GM19099 (cell line): ENCODE measurements at regions not wholly inside any gene's neighbourhood (a gene's known extent, or its start where the extent isn't known, plus 50 kb on each side); places are given as distances from the start of the nearest gene placed in this dataset.

ENCODE experiments used
- POLR2A ChIP-seq: IDR thresholded peaks from 3 replicates; pipeline ENCODE4 v1.6.1; 2011; ENCODE audit warnings: low read depth; ENCODE audit not compliant: insufficient read length; ENCODE audit errors: extremely low read depth

DNA sequence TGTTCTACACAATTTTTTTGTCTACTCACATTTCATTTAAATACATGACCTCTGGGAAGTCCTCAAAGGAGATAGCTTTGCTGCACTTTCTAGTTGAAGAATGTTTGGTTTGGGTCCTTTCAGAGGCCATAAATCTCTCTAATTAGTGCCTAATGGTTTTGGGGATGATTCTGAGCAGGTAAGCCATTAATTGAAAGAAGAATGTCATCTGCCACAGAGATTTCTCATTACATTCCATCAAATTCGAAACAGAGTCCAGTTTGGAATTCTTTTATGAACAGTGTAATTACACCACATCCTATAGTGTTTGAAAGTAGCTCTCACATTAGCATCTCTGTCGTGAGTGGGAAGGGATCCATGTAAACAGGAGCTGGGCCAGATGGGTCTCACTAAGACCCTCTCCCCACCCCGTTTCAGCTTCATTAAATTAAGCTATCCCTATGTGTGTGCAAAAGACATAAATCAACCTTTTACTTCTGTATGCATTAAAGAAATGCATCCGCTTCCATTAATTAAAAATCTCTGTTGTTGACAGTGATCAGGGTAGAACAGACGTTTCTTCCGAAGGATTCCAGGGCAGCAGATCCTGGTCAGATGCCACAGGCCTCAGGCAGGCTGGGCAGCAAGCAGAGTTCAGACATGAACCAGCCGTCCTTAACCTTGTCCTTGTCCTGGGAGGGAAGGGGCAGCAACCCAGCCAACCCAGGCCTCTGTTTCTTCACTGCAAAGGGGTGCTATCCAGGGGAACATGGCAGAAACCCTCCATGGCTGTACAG is 99.8 kb upstream of the MAP1B start:
- no peak for TF ChIP-seq POLR2A

DNA sequence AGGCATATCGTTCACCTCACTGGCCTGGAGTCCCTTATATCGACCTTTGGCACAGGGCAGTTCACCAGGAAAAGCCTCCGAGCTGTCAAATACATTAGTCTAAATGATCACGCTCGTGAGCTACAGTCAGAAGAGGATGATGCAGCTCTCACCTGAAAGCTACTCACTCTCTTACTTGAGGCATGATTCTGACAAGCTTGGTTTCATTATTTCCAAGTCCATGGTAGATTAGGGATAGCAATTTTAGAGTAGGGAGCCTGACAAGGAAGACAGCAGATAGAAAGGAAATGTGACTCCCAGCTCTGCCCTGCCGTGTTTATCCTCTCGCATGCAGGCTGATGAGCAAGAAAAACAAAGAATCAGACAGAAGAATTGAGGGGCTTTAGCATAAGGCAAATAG is 98.0 kb upstream of the MAP1B start:
- TF ChIP-seq POLR2A, result no peak

- no peak for TF ChIP-seq POLR2A
These were observed 96.8 kb upstream of the MAP1B start for GRCh38 chr5:72010430-72010829.

DNA sequence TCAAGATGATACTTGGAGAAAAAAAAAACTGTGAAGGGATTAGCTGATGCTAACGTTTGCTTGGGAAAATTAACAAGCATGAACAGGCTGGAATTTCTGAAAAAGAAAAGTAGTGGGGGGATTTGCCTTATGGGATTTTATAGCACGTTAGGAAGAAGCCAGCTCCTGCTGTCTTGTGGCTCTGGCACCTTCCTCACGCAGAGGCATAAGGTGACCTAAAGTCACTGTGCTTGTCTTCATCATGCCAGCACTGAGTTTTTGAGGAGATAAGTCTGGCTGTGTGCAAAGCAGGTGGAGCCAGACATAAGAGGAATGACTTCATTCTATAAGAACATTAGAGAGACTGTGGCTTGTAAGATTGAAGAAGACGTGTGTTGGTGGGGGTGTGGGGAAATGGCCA is 94.4 kb upstream of the MAP1B start:
- no peak for TF ChIP-seq POLR2A

- no peak for TF ChIP-seq POLR2A
These were observed 93.3 kb upstream of the MAP1B start for GRCh38 chr5:72013766-72014624.

GRCh38 chr5:72015103-72015548 is 92.1 kb upstream of the MAP1B start:
- no peak for TF ChIP-seq POLR2A

GRCh38 chr5:72018143-72018803 is 89.0 kb upstream of the MAP1B start:
- no peak for TF ChIP-seq POLR2A

DNA sequence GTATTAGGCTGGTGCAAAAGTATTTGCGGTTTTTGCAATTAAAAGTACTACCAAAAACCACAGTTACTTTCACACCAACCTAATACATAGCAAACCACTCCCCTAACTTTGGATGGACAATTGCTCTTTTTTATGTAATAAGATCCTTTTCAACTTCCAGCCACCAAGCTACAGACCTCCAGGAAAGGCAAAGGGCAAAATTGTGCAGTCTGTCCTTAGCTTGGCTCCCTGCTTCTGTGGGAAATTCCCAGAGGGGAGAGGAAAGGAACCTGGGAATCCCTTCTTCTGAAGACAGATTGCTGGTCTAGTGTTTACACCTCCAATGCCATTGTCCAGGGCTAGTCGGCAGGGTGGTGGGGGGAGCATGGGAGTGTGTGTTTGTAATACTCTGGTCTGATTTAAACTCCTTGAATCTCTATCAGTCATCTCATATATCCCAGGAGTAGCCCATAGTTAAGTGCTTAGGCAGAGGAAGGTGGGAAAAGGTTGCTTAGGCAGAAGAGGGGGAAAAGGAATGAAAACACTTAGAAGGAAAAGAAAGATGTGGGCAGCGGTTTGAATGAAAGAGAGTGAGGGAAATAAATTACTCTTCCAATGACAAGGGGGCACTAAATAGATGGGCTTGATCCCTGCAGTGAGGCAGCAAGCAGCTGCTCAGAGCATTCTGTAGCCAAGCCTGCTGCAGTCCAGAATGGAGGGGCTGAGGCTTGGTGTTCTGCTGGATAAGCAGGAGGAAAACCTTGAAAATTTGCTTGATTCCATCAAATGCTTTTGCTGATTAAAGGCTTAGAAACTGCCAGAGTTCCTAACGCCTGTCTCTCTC is 86.9 kb upstream of the MAP1B start:
- TF ChIP-seq POLR2A, result no peak

GRCh38 chr5:72021651-72022357 is 85.5 kb upstream of the MAP1B start:
- TF ChIP-seq POLR2A, result no peak

GRCh38 chr5:72028382-72028781 is 78.9 kb upstream of the MAP1B start:
- no peak for TF ChIP-seq POLR2A

DNA sequence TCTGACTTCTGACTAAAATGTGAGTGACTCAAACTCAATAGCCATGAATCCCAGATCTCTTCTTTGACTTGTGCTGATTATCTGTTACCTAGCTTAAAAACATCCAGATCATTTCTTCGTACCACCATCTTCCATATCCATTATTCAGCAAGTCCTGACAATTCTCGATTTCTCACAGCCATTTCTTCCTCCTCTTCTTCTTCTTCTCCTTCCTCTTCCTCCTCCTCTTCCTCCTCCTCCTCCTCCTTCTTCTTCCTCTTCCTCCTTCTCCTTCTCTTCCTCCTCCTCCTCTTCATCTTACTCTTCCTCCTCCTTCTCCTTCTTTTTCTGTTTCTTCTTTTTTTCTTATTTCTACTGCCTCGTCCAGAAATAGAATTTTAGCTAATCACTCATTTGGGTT is 77.0 kb upstream of the MAP1B start:
- no peak for TF ChIP-seq POLR2A

GRCh38 chr5:72032788-72033187 is 74.5 kb upstream of the MAP1B start:
- TF ChIP-seq POLR2A, result no peak

DNA sequence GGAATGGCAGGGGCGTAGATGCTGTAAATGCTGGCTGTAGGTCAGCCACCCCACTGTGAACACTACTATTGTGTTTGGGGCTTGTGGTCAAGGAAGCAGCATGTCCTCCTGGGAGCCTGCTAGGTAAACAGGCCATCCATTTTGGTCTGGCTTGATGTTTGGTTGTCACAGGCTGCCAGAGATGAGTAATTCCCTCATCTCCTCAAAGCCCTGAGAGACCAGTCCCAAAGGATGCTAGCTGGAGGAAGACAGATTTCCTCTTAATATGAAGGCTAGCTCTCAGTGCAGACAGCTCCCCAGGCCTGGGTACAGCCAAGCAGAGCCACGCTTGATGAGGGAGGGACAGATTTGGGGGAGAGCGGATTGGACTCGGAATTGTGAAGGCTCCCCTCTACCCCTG is 72.5 kb upstream of the MAP1B start:
- TF ChIP-seq POLR2A, result no peak

GRCh38 chr5:72035831-72036230 is 71.4 kb upstream of the MAP1B start:
- TF ChIP-seq POLR2A, result no peak
